ENCODE measurements at regions not wholly inside any gene's neighbourhood (a gene's known extent, or its start where the extent isn't known, plus 50 kb on each side); places are given as distances from the start of the nearest gene placed in this dataset.

- no peaks in the 10 kb centered on the region for H3K27me3 ChIP-seq (ENCODE audit: control insufficient read depth, insufficient read depth, low read length)
- H3K36me3 ChIP-seq (ENCODE audit: control insufficient read depth, insufficient read depth, low read length), result no peaks in the 10 kb centered on the region
- 71% methylated on average over 2 of the region's 3 CpGs for WGBS (ENCODE audit: insufficient coverage)
- H3K4me3 ChIP-seq (ENCODE audit: low read length), result no peak overlapping the region
- no peak for DNase-seq
- no peaks in the 10 kb centered on the region for H3K4me1 ChIP-seq (ENCODE audit: control insufficient read depth, insufficient read depth, low read length)
- H3K27ac ChIP-seq (ENCODE audit: low read length), result no peak overlapping the region
- H3K9me3 ChIP-seq (replicated peaks; ENCODE audit: control insufficient read depth, low read depth, low read length), result no peaks in the 10 kb centered on the region
These were observed 316.3 kb upstream of the SLC14A2 start for GRCh38 chr18:45298986-45299385.

- DNase-seq, result no peak
- no peaks in the 10 kb centered on the region for H3K9me3 ChIP-seq (replicated peaks; ENCODE audit: control insufficient read depth, low read depth, low read length)
- no peaks in the 10 kb centered on the region for H3K27me3 ChIP-seq (ENCODE audit: control insufficient read depth, insufficient read depth, low read length)
- no peak overlapping the region for H3K4me3 ChIP-seq (ENCODE audit: low read length)
- 63% methylated on average over 3 of the region's 7 CpGs for WGBS (ENCODE audit: insufficient coverage)
- no peak overlapping the region for H3K27ac ChIP-seq (ENCODE audit: low read length)
- no peaks in the 10 kb centered on the region for H3K36me3 ChIP-seq (ENCODE audit: control insufficient read depth, insufficient read depth, low read length)
- no peaks in the 10 kb centered on the region for H3K4me1 ChIP-seq (ENCODE audit: control insufficient read depth, insufficient read depth, low read length)
These were observed 312.2 kb upstream of the SLC14A2 start for GRCh38 chr18:45303026-45303425.

- no peak overlapping the region for H3K27ac ChIP-seq (ENCODE audit: low read length)
- H3K9me3 ChIP-seq (replicated peaks; ENCODE audit: control insufficient read depth, low read depth, low read length), result no peaks in the 10 kb centered on the region
- WGBS (ENCODE audit: insufficient coverage), result no CpG with 5 or more reads among the region's 1 CpG
These were observed 310.7 kb upstream of the SLC14A2 start for GRCh38 chr18:45304558-45304957.

GRCh38 chr18:45312555-45313126, 302.6 kb upstream of the SLC14A2 start:
- Histone ChIP-seq H3K27me3 (ENCODE audit: control insufficient read depth, insufficient read depth, low read length) (no peaks in the 10 kb centered on the region), H3K4me3 (ENCODE audit: low read length) (no peak overlapping the region), H3K36me3 (ENCODE audit: control insufficient read depth, insufficient read depth, low read length) (no peaks in the 10 kb centered on the region), H3K9me3 (replicated peaks; ENCODE audit: control insufficient read depth, low read depth, low read length) (no peaks in the 10 kb centered on the region), H3K4me1 (ENCODE audit: control insufficient read depth, insufficient read depth, low read length) (no peaks in the 10 kb centered on the region), H3K27ac (ENCODE audit: low read length) (no peak overlapping the region)
- WGBS (ENCODE audit: insufficient coverage), result 78% methylated on average over 6 of the region's 9 CpGs
- no peak for DNase-seq

More at GRCh38 chr18:45304558-45304957, 310.7 kb upstream of the SLC14A2 start:
- no peaks in the 10 kb centered on the region for H3K4me1 ChIP-seq (ENCODE audit: control insufficient read depth, insufficient read depth, low read length)
- DNase-seq, result no peak
- H3K36me3 ChIP-seq (ENCODE audit: control insufficient read depth, insufficient read depth, low read length), result no peaks in the 10 kb centered on the region
- H3K4me3 ChIP-seq (ENCODE audit: low read length), result no peak overlapping the region
- no peaks in the 10 kb centered on the region for H3K27me3 ChIP-seq (ENCODE audit: control insufficient read depth, insufficient read depth, low read length)

GRCh38 chr18:45316127-45316526, 299.1 kb upstream of the SLC14A2 start:
- Histone ChIP-seq H3K36me3 (ENCODE audit: control insufficient read depth, insufficient read depth, low read length) (no peaks in the 10 kb centered on the region), H3K9me3 (replicated peaks; ENCODE audit: control insufficient read depth, low read depth, low read length) (no peaks in the 10 kb centered on the region), H3K4me3 (ENCODE audit: low read length) (no peak overlapping the region), H3K4me1 (ENCODE audit: control insufficient read depth, insufficient read depth, low read length) (peaks cover 2% of the 10 kb centered on the region), H3K27me3 (ENCODE audit: control insufficient read depth, insufficient read depth, low read length) (no peaks in the 10 kb centered on the region), H3K27ac (ENCODE audit: low read length) (no peak overlapping the region)
- 96% methylated on average over 3 of the region's 3 CpGs for WGBS (ENCODE audit: insufficient coverage)
- no peak for DNase-seq

- Histone ChIP-seq H3K4me3 (ENCODE audit: low read length) (no peak overlapping the region), H3K36me3 (ENCODE audit: control insufficient read depth, insufficient read depth, low read length) (no peaks in the 10 kb centered on the region), H3K4me1 (ENCODE audit: control insufficient read depth, insufficient read depth, low read length) (peaks cover 2% of the 10 kb centered on the region), H3K9me3 (replicated peaks; ENCODE audit: control insufficient read depth, low read depth, low read length) (no peaks in the 10 kb centered on the region), H3K27ac (ENCODE audit: low read length) (no peak overlapping the region), H3K27me3 (ENCODE audit: control insufficient read depth, insufficient read depth, low read length) (no peaks in the 10 kb centered on the region)
- peak; percentile 6 for DNase-seq
- 33% methylated on average over 4 of the region's 10 CpGs for WGBS (ENCODE audit: insufficient coverage)
These were observed 297.2 kb upstream of the SLC14A2 start for GRCh38 chr18:45317948-45318640.

GRCh38 chr18:45320724-45321123, 294.6 kb upstream of the SLC14A2 start:
- Histone ChIP-seq H3K9me3 (replicated peaks; ENCODE audit: control insufficient read depth, low read depth, low read length) (no peaks in the 10 kb centered on the region), H3K4me3 (ENCODE audit: low read length) (no peak overlapping the region), H3K27me3 (ENCODE audit: control insufficient read depth, insufficient read depth, low read length) (no peaks in the 10 kb centered on the region), H3K4me1 (ENCODE audit: control insufficient read depth, insufficient read depth, low read length) (peaks cover 13% of the 10 kb centered on the region), H3K36me3 (ENCODE audit: control insufficient read depth, insufficient read depth, low read length) (no peaks in the 10 kb centered on the region), H3K27ac (ENCODE audit: low read length) (no peak overlapping the region)
- peak; percentile 50 for DNase-seq
- WGBS (ENCODE audit: insufficient coverage), result 79% methylated on average over 3 of the region's 3 CpGs

- Histone ChIP-seq H3K27ac (ENCODE audit: low read length) (no peak overlapping the region), H3K36me3 (ENCODE audit: control insufficient read depth, insufficient read depth, low read length) (no peaks in the 10 kb centered on the region), H3K4me1 (ENCODE audit: control insufficient read depth, insufficient read depth, low read length) (peaks cover 13% of the 10 kb centered on the region), H3K4me3 (ENCODE audit: low read length) (no peak overlapping the region), H3K9me3 (replicated peaks; ENCODE audit: control insufficient read depth, low read depth, low read length) (no peaks in the 10 kb centered on the region), H3K27me3 (ENCODE audit: control insufficient read depth, insufficient read depth, low read length) (no peaks in the 10 kb centered on the region)
- WGBS (ENCODE audit: insufficient coverage), result 68% methylated on average over 5 of the region's 8 CpGs
- peak; percentile 67 for DNase-seq
These were observed 293.8 kb upstream of the SLC14A2 start for GRCh38 chr18:45321520-45321919.

GRCh38 chr18:45322343-45322742, 292.9 kb upstream of the SLC14A2 start:
- no peak for DNase-seq
- 100% methylated on average over 2 of the region's 4 CpGs for WGBS (ENCODE audit: insufficient coverage)
- Histone ChIP-seq H3K4me3 (ENCODE audit: low read length) (no peak overlapping the region), H3K4me1 (ENCODE audit: control insufficient read depth, insufficient read depth, low read length) (peaks cover 13% of the 10 kb centered on the region), H3K27ac (ENCODE audit: low read length) (no peak overlapping the region), H3K36me3 (ENCODE audit: control insufficient read depth, insufficient read depth, low read length) (no peaks in the 10 kb centered on the region), H3K9me3 (replicated peaks; ENCODE audit: control insufficient read depth, low read depth, low read length) (no peaks in the 10 kb centered on the region), H3K27me3 (ENCODE audit: control insufficient read depth, insufficient read depth, low read length) (no peaks in the 10 kb centered on the region)

GRCh38 chr18:45324101-45324494, 291.2 kb upstream of the SLC14A2 start:
- no peak overlapping the region for H3K4me3 ChIP-seq (ENCODE audit: low read length)
- no peaks in the 10 kb centered on the region for H3K36me3 ChIP-seq (ENCODE audit: control insufficient read depth, insufficient read depth, low read length)
- no peaks in the 10 kb centered on the region for H3K9me3 ChIP-seq (replicated peaks; ENCODE audit: control insufficient read depth, low read depth, low read length)
- 56% methylated on average over 3 of the region's 3 CpGs for WGBS (ENCODE audit: insufficient coverage)
- no peak for DNase-seq
- no peak overlapping the region for H3K27ac ChIP-seq (ENCODE audit: low read length)
- H3K27me3 ChIP-seq (ENCODE audit: control insufficient read depth, insufficient read depth, low read length), result no peaks in the 10 kb centered on the region
- peaks cover 24% of the 10 kb centered on the region for H3K4me1 ChIP-seq (ENCODE audit: control insufficient read depth, insufficient read depth, low read length)
